HG02852 (cell line): ENCODE measurements at regions not wholly inside any gene's neighbourhood (a gene's known extent, or its start where the extent isn't known, plus 50 kb on each side); places are given as distances from the start of the nearest gene placed in this dataset.
"Not testable (repeated sequence)": the region's sequence is repeated elsewhere in the genome, so short reads cannot be mapped to it uniquely, and the experiment has no call there.

Experiments
- ATAC-seq: cut with Tn5 transposase; IDR thresholded peaks from one replicate; pipeline ENCODE4 v1.9.1; 2021; ENCODE audit warnings: mild to moderate bottlenecking, moderate library complexity; ENCODE audit not compliant: unreplicated experiment

- ATAC-seq = no peak
These were observed 84.4 kb upstream of the NANOS1 start for GRCh38 chr10:118944959-118945633.

- no peak for ATAC-seq
These were observed 80.7 kb upstream of the NANOS1 start for GRCh38 chr10:118948786-118949185.

- no peak for ATAC-seq
These were observed 79.3 kb upstream of the NANOS1 start for GRCh38 chr10:118950190-118950680.

GRCh38 chr10:118950997-118951637 lies 78.4 kb upstream of the NANOS1 start:
- no peak for ATAC-seq

- no peak for ATAC-seq
These were observed 76.8 kb upstream of the NANOS1 start for GRCh38 chr10:118952493-118953295.

GRCh38 chr10:118953598-118954393 lies 75.7 kb upstream of the NANOS1 start:
- ATAC-seq = no peak

GRCh38 chr10:118955531-118955930 lies 74.0 kb upstream of the NANOS1 start:
- ATAC-seq = no peak

- ATAC-seq = no peak
These were observed 73.3 kb upstream of the NANOS1 start for GRCh38 chr10:118955951-118956801.

GRCh38 chr10:118956802-118957442 lies 72.6 kb upstream of the NANOS1 start:
- ATAC-seq = no peak

- no peak for ATAC-seq
These were observed 72.1 kb upstream of the NANOS1 start for GRCh38 chr10:118957443-118957825.

- no peak for ATAC-seq
These were observed 71.5 kb upstream of the NANOS1 start for GRCh38 chr10:118957966-118958365.

GRCh38 chr10:118958559-118958958 lies 71.0 kb upstream of the NANOS1 start:
- no peak for ATAC-seq

GRCh38 chr10:118958984-118959925 lies 70.3 kb upstream of the NANOS1 start:
- no peak for ATAC-seq

GRCh38 chr10:118960157-118961090 lies 69.1 kb upstream of the NANOS1 start:
- no peak for ATAC-seq

GRCh38 chr10:118961436-118961835 lies 68.1 kb upstream of the NANOS1 start:
- no peak for ATAC-seq

GRCh38 chr10:118962331-118962868 lies 67.1 kb upstream of the NANOS1 start:
- ATAC-seq = not testable (repeated sequence)

- no peak for ATAC-seq
These were observed 66.2 kb upstream of the NANOS1 start for GRCh38 chr10:118963341-118963740.
